ENCODE measurements at regions not wholly inside any gene's neighbourhood (a gene's known extent, or its start where the extent isn't known, plus 50 kb on each side); places are given as distances from the start of the nearest gene placed in this dataset.
A peak's percentile ranks its signal among the peaks of the same experiment; 100 is the strongest.

DNA sequence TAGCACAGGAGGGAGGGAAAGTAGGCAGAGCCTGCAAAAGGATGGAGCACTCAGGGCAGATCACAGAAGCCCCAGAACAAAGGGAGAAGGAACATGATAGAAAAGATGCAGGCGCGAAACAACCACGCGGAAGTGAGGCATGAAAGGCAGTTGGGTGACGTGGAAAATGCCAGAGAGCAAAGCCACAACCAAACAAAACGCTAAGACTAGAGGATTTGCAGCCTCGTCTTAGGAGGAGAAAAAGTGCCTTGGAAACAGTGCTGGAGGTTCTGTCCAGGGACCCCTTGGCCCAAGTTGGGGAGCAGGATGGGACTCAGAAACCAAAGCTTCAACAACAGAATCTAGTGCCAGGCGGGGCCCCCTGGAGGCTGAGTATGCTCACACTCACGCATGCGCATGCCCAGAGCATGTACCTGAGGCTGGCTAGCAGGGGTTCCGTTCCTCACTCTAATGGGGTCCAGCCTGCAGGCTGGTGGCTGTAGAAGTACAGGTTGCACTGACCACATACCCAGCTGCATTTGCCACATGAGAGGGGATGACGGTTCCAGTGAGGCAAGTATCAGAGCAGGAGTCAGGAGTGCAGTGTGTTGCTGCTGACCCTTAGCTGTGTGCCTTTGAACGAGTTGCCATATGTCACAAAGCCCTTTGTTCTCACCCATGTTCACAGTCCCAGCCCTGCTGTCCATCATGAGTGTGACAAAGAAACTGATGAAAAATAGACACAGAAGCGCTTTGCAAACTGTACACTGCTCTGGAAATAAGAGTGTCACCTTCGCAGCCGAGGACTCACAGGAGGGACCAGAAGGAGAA is 568.6 kb upstream of the CADM1 start:
- TF ChIP-seq CTCF (IDR thresholded peaks at IDR 0.05; ENCODE audit: low read depth, low read length), result peak; percentile 65
- no peak for TF ChIP-seq EZH2phosphoT487 (IDR thresholded peaks at IDR 0.05; ENCODE audit: low read depth)

All from OCI-LY3 (cell line).